ENCODE measurements at regions not wholly inside any gene's neighbourhood (a gene's known extent, or its start where the extent isn't known, plus 50 kb on each side); places are given as distances from the start of the nearest gene placed in this dataset.

DNA sequence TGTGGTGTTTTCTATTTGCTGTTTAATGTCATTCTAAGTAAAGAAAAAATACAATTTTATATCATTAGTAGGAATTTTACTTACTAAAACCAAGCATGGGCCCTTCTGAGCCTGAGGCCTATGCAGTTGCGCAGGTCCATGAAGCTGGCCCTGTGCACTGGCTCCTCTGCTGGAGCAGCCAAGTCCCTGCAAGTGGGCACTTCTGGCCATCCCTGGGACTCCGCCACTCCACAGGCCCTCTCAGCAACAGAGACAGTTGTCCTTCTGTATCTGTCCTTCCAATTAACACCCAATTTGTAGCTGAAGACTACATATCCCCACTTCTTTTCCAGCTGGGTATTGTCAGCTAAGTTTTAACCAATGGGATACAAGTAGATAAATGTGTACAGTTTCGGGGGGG lies 49.9 kb upstream of the RYK start:
- TF ChIP-seq, protein P1, sequence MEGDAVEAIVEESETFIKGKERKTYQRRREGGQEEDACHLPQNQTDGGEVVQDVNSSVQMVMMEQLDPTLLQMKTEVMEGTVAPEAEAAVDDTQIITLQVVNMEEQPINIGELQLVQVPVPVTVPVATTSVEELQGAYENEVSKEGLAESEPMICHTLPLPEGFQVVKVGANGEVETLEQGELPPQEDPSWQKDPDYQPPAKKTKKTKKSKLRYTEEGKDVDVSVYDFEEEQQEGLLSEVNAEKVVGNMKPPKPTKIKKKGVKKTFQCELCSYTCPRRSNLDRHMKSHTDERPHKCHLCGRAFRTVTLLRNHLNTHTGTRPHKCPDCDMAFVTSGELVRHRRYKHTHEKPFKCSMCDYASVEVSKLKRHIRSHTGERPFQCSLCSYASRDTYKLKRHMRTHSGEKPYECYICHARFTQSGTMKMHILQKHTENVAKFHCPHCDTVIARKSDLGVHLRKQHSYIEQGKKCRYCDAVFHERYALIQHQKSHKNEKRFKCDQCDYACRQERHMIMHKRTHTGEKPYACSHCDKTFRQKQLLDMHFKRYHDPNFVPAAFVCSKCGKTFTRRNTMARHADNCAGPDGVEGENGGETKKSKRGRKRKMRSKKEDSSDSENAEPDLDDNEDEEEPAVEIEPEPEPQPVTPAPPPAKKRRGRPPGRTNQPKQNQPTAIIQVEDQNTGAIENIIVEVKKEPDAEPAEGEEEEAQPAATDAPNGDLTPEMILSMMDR (conservative IDR thresholded peaks at IDR 0.05; ENCODE audit: low read depth in 2 of 2): peak in 1 of 2 experiments; percentile 27; a peak in 1 of 4 replicates
- no peak for TF ChIP-seq ZNF331 (CRISPR knock-in tag; IDR thresholded peaks at IDR 0.05; ENCODE audit: low read depth)
- H2AFZ ChIP-seq: no peak overlapping the region
- no peaks in the 10 kb centered on the region for H3K36me3 Mint-ChIP-seq (ENCODE audit: low read depth)
- H3K27ac Mint-ChIP-seq: no peak overlapping the region
- no peaks in the 10 kb centered on the region for H3K9me2 ChIP-seq (ENCODE audit: insufficient read depth)
- H3K27ac ChIP-seq (ENCODE audit: low read depth): no peak overlapping the region
- H3K4me1 ChIP-seq (ENCODE audit: insufficient read depth): no peaks in the 10 kb centered on the region
- DNase-seq (ENCODE audit: low spot score): peak; percentile 44
- H3F3A ChIP-seq (replicated peaks; ENCODE audit: low read depth): no peaks in the 10 kb centered on the region
- peak; percentile 87 for ATAC-seq
- H4K20me1 ChIP-seq (replicated peaks; ENCODE audit: insufficient read depth): no peaks in the 10 kb centered on the region
- no peak overlapping the region for H3K4me2 ChIP-seq
- no peaks in the 10 kb centered on the region for H3K27me3 ChIP-seq (ENCODE audit: insufficient read depth)
- H3K4me3 Mint-ChIP-seq: no peak overlapping the region
- no peaks in the 10 kb centered on the region for H3K9me3 Mint-ChIP-seq
- peaks cover 5% of the 10 kb centered on the region for H3K27me3 Mint-ChIP-seq (ENCODE audit: insufficient read depth, low read depth, poor library complexity)
- no peaks in the 10 kb centered on the region for H3K79me2 ChIP-seq (replicated peaks; ENCODE audit: insufficient read depth)
- no peaks in the 10 kb centered on the region for H3K36me3 ChIP-seq (ENCODE audit: insufficient read depth)
- no peak overlapping the region for H3K4me3 ChIP-seq
- H3K4me1 Mint-ChIP-seq: peaks cover 2% of the 10 kb centered on the region; the same call in 1 of the 3 replicates

Data from GM23338 (cell line).